GM12874 (cell line): ENCODE measurements at regions not wholly inside any gene's neighbourhood (a gene's known extent, or its start where the extent isn't known, plus 50 kb on each side); places are given as distances from the start of the nearest gene placed in this dataset.

ENCODE experiments used
- CTCF ChIP-seq: IDR thresholded peaks from 2 replicates; pipeline ENCODE4 v1.5.1; 2011; ENCODE audit warnings: low read depth, mild to moderate bottlenecking, control low read depth, low read length, moderate library complexity; ENCODE audit not compliant: insufficient read depth

DNA sequence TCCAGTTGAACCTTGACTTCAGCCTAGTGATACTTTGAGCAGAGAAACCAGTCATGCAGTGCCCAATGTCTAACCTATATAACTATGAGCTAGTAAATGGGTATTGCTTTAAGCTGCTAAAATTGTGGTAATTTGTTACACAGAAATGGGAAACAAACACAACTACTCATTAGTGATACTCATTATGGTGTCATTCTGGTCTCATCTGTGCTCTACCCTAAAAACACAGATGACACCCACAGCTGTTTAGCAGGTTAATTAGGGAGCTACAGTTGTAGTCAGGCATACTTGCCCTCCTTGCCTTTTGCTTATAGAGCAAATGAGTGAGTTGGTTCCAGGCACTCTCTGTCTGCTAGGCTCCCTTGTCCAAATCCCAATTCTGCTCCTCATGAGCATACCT is 50.0 kb upstream of the ATF7IP start:
- no peak for TF ChIP-seq CTCF
